ENCODE measurements at regions not wholly inside any gene's neighbourhood (a gene's known extent, or its start where the extent isn't known, plus 50 kb on each side); places are given as distances from the start of the nearest gene placed in this dataset.

- H3K9ac ChIP-seq (ENCODE audit: low read length), result no peak overlapping the region
These were observed 338.9 kb upstream of the ACO1 start for GRCh38 chr9:32045513-32045912.

More at GRCh38 chr9:32045513-32045912, 338.9 kb upstream of the ACO1 start:
- H3K4me1 ChIP-seq (ENCODE audit: control insufficient read depth in 1 of 2, insufficient read depth in 2 of 2, low read length in 2 of 2), result no peaks in the 10 kb centered on the region
- no TSS peak for BruUV-seq (replicated peaks)
- ChIA-PET CTCF (no interaction called here), RAD21 (ENCODE audit: low non-redundant PET in 1 of 2, low total read pairs in 2 of 2, uncharacterized antibody in 2 of 2, unreplicated experiment in 2 of 2) (no interaction called here), POLR2A (no interaction called here)
- no peak overlapping the region for H3K27ac ChIP-seq (ENCODE audit: low read depth, low read length)
- H4K20me1 ChIP-seq (ENCODE audit: insufficient read depth), result no peaks in the 10 kb centered on the region
- ATAC-seq (no peak), DNase-seq (ENCODE audit: low read depth, low spot score) (no peak)
- no peaks in the 10 kb centered on the region for H3K79me2 ChIP-seq (ENCODE audit: insufficient read depth, low read length)
- no peaks in the 10 kb centered on the region for H3K9me2 ChIP-seq (ENCODE audit: insufficient read depth)
- H3K4me2 ChIP-seq (ENCODE audit: low read length), result no peak overlapping the region
- no peak overlapping the region for H3K4me3 ChIP-seq (replicated peaks in 1 of 2; ENCODE audit: low read depth in 1 of 2, low read length in 2 of 2)
- no peaks in the 10 kb centered on the region for H3K36me3 ChIP-seq (ENCODE audit: control insufficient read depth in 1 of 2, insufficient read depth in 2 of 2, low read length in 2 of 2)
- H3K9me3 ChIP-seq (ENCODE audit: control insufficient read depth in 1 of 2, insufficient read depth in 1 of 2, low read depth in 1 of 2, low read length in 2 of 2), result no peaks in the 10 kb centered on the region
- no peaks in the 10 kb centered on the region for H3K27me3 ChIP-seq (ENCODE audit: insufficient read depth, low read length)
- TF ChIP-seq CTCF (IDR thresholded peaks at IDR 0.05 in 2 of 3, conservative IDR thresholded peaks at IDR 0.05 in 1 of 3; ENCODE audit: borderline replicate concordance in 1 of 3, insufficient read depth in 1 of 3, low read depth in 2 of 3, low read length in 2 of 3) (no peak), CBX3 (IDR thresholded peaks at IDR 0.05; ENCODE audit: low read depth) (no peak), RAD21 (IDR thresholded peaks at IDR 0.05; ENCODE audit: low read depth) (no peak), SP1 (IDR thresholded peaks at IDR 0.05; ENCODE audit: low read depth) (no peak), TCF7L2 (IDR thresholded peaks at IDR 0.05; ENCODE audit: borderline replicate concordance, extremely low read depth, insufficient read depth, insufficient read length) (no peak), EZH2 (IDR thresholded peaks at IDR 0.05) (no peak), SRF (IDR thresholded peaks at IDR 0.05; ENCODE audit: low read depth) (no peak), YY1 (IDR thresholded peaks at IDR 0.05; ENCODE audit: extremely low read depth, insufficient replicate concordance, low read depth, low read length) (no peak), CEBPB (IDR thresholded peaks at IDR 0.05; ENCODE audit: low read depth) (no peak), POLR2AphosphoS5 (IDR thresholded peaks at IDR 0.05; ENCODE audit: low read depth, low read length) (no peak), ELF1 (IDR thresholded peaks at IDR 0.05; ENCODE audit: borderline replicate concordance, low read depth) (no peak), MAX (IDR thresholded peaks at IDR 0.05) (no peak), POLR2A (IDR thresholded peaks at IDR 0.05; ENCODE audit: borderline replicate concordance, extremely low read depth, insufficient read depth, insufficient read length) (no peak), FOSL1 (IDR thresholded peaks at IDR 0.05; ENCODE audit: low read depth) (no peak), EGR1 (IDR thresholded peaks at IDR 0.05; ENCODE audit: low read depth) (no peak)
- TF ChIP-seq, protein P1, sequence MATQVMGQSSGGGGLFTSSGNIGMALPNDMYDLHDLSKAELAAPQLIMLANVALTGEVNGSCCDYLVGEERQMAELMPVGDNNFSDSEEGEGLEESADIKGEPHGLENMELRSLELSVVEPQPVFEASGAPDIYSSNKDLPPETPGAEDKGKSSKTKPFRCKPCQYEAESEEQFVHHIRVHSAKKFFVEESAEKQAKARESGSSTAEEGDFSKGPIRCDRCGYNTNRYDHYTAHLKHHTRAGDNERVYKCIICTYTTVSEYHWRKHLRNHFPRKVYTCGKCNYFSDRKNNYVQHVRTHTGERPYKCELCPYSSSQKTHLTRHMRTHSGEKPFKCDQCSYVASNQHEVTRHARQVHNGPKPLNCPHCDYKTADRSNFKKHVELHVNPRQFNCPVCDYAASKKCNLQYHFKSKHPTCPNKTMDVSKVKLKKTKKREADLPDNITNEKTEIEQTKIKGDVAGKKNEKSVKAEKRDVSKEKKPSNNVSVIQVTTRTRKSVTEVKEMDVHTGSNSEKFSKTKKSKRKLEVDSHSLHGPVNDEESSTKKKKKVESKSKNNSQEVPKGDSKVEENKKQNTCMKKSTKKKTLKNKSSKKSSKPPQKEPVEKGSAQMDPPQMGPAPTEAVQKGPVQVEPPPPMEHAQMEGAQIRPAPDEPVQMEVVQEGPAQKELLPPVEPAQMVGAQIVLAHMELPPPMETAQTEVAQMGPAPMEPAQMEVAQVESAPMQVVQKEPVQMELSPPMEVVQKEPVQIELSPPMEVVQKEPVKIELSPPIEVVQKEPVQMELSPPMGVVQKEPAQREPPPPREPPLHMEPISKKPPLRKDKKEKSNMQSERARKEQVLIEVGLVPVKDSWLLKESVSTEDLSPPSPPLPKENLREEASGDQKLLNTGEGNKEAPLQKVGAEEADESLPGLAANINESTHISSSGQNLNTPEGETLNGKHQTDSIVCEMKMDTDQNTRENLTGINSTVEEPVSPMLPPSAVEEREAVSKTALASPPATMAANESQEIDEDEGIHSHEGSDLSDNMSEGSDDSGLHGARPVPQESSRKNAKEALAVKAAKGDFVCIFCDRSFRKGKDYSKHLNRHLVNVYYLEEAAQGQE (IDR thresholded peaks at IDR 0.05; ENCODE audit: low read depth), result no peak
- TF ChIP-seq, protein P2, sequence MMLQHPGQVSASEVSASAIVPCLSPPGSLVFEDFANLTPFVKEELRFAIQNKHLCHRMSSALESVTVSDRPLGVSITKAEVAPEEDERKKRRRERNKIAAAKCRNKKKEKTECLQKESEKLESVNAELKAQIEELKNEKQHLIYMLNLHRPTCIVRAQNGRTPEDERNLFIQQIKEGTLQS (IDR thresholded peaks at IDR 0.05), result no peak
- H2AFZ ChIP-seq (ENCODE audit: low read depth, low read length, poor library complexity, severe bottlenecking), result no peak overlapping the region
- intact Hi-C loops (cut with micrococcal nuclease), result no loop called here
